GM19025 (cell line): ENCODE measurements at regions not wholly inside any gene's neighbourhood (a gene's known extent, or its start where the extent isn't known, plus 50 kb on each side); places are given as distances from the start of the nearest gene placed in this dataset.

Experiments used
- ATAC-seq: cut with Tn5 transposase; IDR thresholded peaks from one replicate; pipeline ENCODE4 v1.9.1; 2021; ENCODE audit warnings: mild to moderate bottlenecking, low read depth, moderate library complexity; ENCODE audit not compliant: unreplicated experiment

DNA sequence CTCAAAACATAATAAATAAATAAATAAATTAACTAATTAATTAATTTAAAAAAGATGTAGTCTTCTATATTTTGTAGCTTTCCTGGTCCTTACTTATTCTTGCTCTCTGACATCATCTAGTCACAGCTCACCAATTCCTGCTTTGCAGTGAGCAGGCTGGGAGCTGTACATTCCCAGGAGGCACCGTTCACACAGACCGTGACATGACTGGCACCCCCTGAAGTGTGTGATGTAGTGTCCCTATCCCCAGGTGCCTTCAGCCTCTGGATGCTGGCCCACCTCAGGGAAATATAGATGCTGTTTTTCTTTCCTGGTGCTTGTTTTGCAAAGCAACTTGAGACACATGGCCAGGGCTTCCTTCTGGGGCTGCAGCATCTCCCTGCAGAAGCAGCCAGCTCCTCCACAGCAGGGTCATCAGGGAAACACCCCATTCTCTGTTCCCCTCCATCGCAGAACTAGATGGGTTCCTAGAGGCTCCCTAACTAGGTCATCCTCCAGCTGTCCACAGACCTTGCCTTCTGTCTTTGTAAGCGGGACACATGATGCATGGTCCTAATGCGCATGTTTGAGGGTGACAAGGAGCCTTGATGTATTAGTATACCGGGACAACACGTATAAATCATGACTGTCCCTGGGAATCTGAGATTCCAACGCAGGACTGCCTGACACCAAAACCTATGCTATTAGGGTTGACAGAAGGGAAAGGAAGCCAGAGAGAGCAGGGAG is 76.4 kb downstream of the RHOB start:
- no peak for ATAC-seq

DNA sequence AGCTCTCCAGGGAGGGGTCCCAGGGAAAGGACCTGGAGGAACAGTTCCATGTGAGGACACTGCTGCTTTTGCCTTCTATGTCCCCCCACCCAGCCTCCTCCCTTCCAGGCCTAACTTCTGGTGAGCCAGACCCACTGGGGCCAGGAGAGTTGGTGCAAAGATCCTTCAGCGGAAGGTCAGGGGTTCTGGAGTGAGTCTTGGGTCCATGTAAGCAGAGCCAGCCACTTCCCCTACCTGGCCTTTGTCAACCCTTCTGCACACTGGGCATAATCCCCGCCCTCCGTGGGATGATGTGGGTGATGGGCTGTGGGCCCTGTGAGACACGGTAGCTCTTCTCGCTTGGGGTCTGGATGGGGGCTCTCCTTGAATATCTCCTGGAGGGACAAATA is 76.9 kb downstream of the RHOB start:
- ATAC-seq, result no peak

DNA sequence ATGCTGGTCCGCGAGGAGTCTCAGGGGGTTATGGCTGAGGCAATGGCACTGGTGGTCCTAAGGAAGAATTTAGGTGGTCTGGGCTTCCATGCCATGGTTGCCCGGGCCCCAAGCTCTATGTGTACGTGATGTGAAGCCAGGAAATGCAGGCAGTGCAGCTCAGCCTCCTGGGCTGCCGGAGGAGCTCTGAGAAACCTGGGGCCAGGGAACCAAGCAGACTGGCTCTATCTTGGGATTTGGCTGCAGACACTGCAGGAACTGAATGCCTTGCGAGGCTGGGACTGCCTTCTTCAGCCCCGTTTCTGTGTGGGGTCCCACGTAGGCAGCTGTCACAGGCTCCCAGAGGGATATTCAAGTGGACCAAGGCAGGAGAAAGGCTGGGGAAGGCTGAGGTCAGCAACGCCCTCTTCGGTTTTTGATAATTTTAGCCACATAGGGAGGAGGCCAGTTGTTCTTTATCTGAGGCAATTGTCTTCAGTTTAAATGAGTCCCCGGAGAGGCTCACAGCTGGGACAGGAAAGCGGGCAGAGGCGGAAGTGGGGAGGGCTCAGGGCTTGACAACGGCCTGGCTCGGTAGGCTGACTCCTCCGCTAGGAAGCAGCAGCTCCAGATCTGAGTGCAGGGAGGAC is 77.7 kb downstream of the RHOB start:
- ATAC-seq, result peak; percentile 65

DNA sequence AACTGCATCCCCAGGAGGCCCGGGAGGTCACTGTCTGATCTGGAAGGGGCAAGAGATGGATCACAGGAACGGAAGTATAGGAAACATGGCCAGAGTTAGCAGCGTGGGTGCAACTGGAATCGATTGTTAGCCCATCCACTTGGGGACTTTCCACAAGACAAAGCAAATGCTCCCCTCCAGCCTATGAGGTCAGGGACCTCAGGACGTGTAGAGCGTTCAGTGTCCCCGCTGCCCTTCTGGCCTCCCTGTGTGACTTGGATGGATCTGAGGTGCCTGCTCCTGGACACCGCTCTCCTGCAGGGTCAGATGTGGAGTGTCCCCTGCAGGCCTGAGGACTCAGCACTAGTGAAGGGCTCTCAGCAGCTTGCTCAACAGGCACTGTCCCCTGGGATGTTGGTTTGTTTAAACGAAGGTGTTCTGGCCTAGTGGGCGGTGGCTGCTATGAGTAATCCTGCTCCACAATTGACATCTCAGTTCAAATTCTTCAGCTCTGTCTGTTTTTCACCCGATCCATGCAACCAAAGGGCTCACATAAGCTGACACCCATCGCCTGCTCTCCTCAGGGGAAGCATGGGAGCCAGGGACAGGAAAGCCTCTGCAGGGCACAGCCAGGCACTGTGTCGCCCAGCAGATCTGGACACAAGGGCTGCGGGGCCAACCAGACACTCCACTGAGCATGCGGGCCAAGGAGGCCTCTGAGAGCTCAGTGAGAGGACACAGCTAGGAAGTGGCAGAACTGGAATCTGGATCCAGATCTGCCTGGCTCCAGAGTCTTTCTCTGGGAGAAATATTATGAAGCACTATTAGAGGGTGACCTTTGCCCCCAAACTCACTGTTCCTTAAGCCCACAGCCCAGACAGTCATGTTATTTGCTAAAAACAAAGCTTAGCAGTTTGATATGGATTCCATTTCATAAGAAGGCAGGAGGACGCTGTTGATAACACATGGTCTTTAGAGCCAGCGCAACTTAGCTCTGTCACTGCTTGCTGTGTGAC is 78.5 kb downstream of the RHOB start:
- ATAC-seq, result peak; percentile 84

DNA sequence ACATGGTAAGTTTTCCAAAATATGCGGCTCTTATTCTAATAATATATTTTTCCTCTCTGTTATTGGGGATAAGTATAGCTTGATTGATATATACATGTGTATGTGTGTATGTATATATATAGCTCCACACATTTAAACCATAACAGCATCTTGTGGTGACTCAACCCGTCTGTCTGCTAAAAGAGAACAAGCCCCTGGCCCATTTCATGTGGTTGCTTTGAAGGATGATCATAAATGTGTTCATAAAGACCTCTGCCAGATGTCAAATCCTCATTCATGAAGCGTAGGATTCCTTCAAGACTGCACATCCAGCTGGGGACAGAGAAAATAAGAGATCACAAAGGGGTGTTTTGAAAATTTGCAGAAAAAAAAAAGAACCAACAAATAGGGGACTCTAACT is 79.3 kb downstream of the RHOB start:
- ATAC-seq, result no peak

DNA sequence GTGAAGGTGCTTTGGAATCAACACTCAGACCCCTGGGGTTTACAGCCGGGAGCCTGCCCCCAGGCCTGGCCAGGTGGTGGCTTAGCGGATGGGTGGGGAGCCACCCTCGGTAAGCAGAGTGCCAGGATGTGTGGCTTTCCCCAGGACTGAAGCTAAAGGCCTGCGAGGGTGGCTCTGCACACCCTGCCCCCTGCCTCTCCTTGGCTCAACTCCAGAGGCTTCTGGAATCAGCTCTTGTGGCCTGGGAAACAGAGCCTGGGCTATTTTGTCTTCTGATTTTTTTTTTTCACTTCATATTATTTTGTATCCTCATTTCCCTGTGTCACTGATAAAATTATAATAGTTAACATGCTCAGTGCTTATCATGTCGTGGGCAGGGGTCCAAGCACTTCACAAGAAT is 79.8 kb downstream of the RHOB start:
- no peak for ATAC-seq

DNA sequence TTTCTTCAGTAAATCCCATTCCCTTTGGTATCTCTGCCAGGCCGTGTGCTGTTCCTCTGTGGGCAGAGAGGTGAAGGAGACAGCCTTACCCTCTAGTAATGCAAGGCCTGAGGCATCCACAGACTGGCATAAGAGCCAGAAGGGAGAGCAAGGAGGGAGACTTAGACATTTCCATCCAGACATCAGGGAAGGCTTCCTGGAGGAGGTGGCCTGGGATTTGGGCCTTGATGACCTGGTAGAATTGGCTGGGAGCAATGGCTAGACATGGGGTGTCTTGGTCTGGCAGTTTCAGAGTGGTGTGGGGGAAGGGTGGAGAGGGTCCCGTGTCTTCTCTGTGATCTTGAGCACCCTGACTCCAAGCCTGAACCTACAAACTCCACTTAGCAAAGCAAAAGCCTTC is 81.8 kb downstream of the RHOB start:
- no peak for ATAC-seq

DNA sequence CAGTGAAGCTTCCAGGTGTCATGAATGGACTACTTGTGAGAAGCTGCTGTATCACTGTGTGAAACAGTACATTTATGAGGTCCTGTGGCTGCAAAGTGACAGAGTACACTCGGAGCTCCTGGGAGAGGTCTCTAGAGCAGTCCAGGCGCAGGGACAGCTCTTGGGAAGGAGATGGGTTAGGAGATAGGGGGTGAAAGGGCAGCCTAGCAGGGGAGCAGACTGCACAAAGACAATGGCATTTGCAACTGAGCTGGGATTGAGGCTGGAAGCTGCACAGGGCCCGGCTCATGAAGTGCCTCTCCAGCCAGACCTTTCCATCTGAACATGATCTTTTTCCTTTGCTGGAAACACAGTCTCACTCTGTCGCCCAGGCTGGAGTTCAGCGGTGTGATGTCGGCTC is 83.6 kb downstream of the RHOB start:
- no peak for ATAC-seq

DNA sequence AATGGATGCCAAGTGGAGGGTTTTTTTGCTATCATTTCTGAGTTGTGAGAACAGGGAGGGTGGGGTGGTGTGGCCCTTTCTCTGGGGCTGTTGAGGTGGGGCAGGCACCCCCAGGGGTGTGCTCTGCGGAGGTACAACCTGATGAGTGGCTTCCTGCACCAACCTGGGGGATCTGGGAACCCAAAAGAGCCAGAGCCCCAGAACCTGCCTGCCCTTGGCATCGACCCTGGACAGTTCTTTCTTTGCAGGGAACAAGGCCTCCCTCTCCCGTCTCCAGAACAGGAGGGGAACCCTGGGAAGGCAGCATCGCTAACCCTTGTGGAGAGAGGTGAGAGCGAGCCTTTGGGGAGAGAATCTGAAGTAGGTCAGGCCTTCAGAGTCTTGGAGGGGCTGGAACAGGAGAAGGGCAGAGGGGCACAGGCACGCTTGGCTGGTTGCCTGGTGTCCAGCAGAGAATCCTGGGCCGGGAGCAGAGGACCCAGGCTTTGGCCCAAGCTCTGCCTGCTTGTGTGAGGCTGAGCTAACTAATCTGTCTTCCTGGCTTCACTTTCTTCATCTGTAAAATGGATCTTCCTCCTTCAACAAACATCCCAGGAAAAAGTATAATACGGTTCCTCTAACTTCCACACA is 84.9 kb downstream of the RHOB start:
- no peak for ATAC-seq

DNA sequence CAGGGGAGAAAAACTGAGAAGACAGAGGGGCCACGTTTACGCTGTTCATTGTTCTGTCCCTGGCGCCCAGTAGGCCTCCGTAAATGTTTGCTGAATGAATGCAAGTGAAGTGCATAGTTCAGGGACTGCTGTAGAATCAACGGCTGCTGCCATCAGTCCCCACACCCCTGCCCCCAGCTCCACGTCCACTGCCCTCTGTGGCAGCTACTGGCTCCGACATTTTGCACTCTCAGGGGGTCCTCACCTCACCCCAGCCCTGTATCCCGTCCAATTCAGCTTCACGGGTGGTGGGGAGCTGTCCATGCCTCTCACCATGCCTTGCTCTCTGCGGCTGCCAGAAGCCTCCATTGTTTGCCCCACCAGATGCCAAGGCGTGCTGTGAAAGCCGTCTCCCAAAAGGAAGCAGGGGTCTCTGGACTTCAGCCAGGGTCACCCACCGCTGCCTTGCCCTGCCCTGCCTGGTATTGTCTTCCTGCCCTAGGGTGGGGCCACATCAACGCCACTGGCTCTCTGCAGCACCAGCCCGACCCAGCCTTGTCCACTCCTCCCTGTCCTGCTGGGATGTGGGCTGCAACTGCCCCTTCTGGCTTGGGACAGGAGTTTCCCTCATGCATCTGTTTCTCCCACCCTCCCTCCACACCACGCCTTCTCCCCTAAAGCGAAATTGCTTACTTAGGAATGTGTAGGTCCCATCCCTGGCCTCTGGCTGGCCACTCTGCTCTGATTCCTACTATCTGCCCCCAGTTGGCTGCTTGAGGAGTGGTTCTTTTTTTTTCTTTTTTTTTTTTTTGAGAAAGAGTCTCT is 86.0 kb downstream of the RHOB start:
- ATAC-seq, result no peak

DNA sequence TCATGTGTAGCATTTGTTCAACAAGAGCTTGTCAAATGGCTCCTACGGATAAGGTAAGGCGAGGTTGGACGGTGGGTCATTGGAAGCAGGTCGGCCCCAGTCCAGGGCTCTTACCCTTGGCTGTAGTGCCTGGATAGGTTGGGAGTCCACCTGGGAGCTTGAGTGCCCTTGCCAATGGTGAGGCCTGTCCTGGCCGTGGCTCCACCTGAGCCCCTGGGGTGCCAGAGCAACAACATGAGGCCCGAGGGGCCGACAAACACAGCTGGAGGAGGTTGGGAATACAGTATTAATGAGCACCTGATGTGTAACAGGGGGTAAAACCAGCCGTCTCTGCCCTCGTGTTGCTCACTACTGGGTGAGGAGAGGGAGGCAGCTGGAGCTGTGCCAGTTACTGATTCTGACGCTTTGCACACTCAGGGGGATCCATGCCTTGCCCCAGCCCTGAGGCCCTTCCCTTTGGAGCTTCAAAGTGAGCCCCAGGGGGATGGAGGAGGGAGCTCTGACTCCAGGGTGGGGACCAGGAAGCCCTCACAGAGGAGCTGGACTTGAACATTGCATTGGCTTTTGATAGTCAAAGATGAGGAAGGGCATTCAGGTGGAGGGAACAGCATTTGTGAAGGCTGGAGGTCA is 87.2 kb downstream of the RHOB start:
- ATAC-seq, result no peak

DNA sequence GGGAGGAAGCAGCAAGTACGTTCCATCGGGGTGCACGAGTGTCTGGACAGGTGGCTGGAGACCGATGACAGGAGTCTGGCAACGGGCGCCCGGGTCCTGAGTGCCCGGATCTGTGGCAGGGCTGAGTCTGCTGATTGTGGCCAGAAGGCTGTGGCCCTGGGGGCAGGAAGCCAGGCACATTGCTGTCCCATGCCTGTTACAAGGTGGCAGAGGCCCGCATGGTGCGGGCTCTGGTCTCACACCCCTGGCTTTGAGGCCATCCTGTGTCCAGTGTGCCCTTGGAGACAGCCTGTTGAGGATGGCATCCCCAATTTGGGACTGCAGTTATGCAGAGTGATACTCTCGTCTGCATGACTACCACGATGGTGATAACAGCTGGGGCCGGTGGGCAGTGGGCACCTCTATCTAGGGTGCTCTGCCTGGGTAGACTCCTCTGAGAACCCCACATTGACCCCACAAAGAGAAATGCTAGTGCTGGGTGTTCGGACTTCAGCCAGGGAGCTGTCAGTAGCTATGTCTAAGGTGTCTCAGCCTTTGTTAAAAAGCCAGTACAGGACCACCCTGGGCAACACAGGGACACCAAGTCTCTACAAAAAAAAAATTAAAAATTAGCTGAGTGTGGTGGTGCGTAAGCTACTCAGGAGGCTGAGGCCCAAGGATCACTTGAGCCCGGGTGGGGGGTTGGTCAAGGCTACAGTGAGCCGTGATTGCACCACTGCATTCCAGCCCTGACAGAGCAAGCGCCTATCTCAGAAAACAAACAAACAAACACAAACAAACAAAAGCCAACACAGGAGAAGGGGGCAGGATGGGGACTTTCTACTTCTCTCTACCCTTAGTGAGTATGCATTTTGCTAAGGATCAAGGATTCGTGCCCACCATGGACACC is 88.3 kb downstream of the RHOB start:
- no peak for ATAC-seq

DNA sequence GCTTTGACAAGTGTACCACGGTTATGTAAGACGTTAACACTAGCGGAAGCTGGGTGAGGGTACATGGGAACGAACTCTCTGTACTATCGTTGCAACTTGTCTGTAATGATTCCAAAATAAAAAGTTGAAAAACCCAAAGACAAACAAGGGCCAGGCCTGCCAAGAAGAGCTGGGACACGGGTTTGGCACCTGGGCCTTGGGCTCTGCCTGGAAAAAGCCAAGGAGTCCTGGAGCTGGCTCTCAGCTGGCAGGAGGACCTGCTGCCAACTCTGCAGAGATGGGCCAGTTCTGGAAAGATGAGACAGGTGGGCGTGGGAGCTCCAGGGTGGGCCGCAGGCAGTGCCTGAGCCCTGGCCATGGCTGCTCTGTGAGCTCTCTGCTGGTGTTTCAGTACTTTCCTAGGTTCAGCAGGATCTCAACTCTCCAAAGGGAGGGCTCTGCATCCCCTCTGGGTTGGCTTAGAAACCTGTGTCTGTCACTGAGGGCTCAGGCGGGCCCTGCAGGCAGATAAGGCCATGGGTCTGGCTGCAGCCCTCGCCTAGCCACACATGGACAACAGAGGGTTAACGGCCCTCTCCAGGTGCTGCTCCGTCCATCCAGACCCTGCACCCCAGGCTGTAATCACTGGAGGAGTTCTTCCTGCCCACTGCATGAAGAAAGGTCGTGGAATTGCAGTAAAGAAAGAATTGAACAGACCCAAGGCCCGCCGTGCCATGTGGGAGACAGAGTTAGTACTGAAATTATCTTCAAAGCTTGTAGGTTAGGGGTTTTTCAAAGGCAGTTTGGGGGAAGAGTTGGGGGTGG is 89.9 kb downstream of the RHOB start:
- ATAC-seq, result no peak

DNA sequence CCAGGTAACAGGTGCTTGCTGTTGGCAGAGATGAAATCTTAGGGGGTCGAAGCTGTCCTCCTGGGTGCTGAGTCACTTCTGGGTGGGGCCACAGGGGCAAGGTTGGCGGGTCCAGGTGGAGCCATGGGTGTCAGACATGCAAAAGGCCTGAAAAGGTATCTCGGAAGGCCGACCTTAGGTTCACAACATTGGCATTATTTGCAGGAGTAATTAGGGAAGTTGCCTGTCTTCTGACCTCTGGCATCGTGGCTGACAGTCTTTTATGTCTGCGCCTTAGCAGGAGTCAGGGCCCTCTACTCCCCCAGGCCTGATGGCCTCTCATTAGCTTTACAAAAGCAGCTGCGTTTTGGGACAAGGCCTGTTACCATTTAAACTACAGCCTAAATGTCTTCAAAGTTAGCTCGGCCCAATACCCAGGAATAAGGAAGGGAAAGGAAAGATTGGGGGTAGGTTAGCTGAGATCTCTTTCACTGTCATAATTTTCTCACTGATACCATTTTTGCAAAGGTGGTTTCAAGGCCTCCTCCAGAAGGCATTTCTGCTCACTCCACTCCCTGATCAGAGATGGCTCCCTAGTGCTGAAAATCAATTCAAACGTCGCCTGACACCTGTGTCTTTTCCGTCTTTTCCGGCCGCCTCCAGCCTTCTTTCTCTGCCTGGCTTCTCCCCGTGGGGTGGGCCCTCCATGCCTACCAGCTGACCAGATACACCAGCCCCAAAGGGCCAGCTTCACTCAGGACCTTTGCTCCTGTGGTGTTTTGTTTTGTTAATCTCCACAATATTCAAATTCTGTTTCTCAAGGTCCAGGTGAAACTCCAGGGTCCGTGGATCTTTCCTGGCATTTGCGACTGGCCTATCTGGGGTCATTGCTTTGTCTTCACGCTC is 90.8 kb downstream of the RHOB start:
- ATAC-seq, result no peak

DNA sequence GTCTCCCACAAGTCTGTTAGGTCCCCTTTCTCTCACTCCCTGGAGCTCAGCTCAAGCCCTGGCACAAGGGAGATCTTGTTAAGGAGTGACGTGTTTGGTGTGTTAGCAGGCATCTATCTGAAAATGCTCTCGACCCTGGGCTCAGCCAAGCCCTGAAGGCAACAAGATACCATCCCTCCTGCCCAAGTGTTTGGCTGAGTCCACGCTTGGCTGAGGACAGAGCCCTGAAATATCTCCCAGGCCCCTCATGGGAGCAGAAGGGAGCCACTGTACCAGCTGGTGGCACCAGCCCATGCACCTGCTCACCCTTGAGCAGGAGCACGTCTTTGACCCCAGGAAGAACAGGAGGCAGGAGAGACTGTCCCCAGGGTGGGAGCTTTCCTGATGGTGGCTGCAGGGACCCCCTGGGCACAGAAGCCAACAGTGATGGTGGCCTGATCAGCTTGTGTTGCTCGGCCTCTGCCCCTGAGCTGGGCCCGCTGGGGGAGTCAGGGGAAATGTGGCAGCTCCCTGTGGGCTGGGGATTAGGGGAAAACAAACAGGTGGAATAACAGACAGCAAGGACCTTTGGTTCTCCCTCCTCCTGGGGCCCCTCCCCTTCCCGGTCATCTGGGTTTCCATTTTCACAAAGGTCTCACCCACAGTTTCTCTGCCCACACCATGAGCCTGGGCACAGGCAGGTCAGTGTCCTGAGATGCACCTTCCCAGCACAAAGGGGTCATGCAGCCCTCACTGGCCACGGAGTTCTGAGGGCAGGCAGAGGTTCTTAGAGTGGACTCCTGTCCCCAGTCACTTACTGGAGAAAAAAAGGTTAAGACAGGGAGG is 91.6 kb downstream of the RHOB start:
- no peak for ATAC-seq

DNA sequence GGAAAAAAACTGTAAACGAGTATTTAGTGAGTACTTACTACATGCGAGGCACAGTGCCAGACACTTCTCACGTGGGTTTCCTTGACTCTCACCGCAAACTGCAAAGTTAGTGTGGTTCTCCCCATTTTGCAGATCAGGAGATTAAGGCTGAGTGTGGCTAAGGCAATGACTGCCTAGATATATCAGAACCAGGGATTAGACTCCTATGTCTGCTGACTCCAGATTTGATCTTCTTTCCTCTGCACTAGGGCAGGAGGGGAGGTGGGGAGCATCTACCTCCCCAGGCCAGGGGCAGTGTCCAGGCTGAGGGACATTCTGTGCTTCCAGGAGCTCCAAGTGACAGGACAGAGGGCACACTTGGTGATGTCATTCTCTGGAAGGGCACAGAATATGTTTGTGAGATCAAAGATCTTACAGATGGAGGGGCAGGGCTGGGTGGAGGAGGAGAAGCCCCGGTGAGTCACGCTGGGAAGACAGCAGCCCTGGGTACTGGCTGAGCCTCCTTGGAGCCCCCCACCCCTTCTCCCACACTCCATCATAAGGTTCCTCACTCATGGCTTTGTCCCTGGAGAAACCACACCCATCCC is 92.4 kb downstream of the RHOB start:
- ATAC-seq, result no peak
